ENCODE measurements at regions not wholly inside any gene's neighbourhood (a gene's known extent, or its start where the extent isn't known, plus 50 kb on each side); places are given as distances from the start of the nearest gene placed in this dataset.

GRCh38 chr13:74073274-74073673, 60.9 kb downstream of the KLF12 start:
- TF ChIP-seq, protein P1, sequence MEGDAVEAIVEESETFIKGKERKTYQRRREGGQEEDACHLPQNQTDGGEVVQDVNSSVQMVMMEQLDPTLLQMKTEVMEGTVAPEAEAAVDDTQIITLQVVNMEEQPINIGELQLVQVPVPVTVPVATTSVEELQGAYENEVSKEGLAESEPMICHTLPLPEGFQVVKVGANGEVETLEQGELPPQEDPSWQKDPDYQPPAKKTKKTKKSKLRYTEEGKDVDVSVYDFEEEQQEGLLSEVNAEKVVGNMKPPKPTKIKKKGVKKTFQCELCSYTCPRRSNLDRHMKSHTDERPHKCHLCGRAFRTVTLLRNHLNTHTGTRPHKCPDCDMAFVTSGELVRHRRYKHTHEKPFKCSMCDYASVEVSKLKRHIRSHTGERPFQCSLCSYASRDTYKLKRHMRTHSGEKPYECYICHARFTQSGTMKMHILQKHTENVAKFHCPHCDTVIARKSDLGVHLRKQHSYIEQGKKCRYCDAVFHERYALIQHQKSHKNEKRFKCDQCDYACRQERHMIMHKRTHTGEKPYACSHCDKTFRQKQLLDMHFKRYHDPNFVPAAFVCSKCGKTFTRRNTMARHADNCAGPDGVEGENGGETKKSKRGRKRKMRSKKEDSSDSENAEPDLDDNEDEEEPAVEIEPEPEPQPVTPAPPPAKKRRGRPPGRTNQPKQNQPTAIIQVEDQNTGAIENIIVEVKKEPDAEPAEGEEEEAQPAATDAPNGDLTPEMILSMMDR (conservative IDR thresholded peaks at IDR 0.05; ENCODE audit: low read length): no peak
- no peak for TF ChIP-seq EZH2phosphoT487 (IDR thresholded peaks at IDR 0.05; ENCODE audit: borderline replicate concordance, low read depth, low read length)
